ENCODE measurements at regions not wholly inside any gene's neighbourhood (a gene's known extent, or its start where the extent isn't known, plus 50 kb on each side); places are given as distances from the start of the nearest gene placed in this dataset.

GRCh38 chr5:121725450-121725849 lies 126.2 kb upstream of the FTMT start:
- TF ChIP-seq, protein P1, sequence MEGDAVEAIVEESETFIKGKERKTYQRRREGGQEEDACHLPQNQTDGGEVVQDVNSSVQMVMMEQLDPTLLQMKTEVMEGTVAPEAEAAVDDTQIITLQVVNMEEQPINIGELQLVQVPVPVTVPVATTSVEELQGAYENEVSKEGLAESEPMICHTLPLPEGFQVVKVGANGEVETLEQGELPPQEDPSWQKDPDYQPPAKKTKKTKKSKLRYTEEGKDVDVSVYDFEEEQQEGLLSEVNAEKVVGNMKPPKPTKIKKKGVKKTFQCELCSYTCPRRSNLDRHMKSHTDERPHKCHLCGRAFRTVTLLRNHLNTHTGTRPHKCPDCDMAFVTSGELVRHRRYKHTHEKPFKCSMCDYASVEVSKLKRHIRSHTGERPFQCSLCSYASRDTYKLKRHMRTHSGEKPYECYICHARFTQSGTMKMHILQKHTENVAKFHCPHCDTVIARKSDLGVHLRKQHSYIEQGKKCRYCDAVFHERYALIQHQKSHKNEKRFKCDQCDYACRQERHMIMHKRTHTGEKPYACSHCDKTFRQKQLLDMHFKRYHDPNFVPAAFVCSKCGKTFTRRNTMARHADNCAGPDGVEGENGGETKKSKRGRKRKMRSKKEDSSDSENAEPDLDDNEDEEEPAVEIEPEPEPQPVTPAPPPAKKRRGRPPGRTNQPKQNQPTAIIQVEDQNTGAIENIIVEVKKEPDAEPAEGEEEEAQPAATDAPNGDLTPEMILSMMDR (conservative IDR thresholded peaks at IDR 0.05; ENCODE audit: low read depth, low read length) = no peak
- no peak overlapping the region for H3K4me3 ChIP-seq (ENCODE audit: low read length)
- no peak for DNase-seq (ENCODE audit: low read depth)

GRCh38 chr5:121726991-121727390 lies 124.7 kb upstream of the FTMT start:
- H3K4me3 ChIP-seq (ENCODE audit: low read length) = no peak overlapping the region
- TF ChIP-seq, protein P1 (conservative IDR thresholded peaks at IDR 0.05; ENCODE audit: low read depth, low read length) = no peak
- DNase-seq (ENCODE audit: low read depth) = no peak

DNA sequence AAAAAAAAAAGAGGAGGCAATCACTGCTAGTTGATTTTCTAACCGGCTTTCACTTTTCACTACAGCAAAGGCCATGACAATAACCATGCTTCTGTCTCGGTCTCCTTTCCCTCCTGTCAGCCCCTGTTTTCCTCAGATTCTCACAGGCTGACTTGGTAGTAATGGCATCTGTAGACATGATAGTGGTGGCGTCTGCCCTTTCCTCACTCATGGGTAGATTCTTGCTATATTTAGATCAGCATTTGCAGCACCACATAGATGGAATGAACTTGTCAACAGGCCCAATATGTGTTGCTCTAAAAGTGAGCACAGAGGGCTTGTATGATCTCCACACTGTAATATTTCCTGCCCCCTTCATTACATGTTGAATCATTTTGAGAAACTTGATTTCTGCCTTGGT lies 120.3 kb upstream of the FTMT start:
- no peak for DNase-seq (ENCODE audit: low read depth)
- H3K4me3 ChIP-seq (ENCODE audit: low read length) = no peak overlapping the region
- TF ChIP-seq, protein P1 (conservative IDR thresholded peaks at IDR 0.05; ENCODE audit: low read depth, low read length) = no peak

DNA sequence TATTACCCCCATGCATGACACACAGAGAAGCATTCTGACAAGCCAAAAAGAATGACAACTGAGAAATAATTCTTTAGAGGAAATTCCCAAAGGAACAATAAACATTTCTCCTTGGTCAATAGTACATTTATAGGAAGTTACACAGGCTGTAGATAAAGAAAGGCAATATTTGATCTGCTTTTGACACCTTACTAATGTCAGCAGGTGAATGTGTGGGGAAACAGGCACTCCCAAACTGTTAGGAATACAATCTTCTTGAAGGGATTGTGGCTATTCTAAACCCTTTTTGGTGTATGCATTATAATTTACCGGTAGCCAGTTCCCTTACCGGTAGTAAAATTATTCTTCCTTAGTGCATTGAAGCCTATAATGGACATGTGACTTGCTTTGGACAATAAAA lies 116.1 kb upstream of the FTMT start:
- H3K4me3 ChIP-seq (ENCODE audit: low read length) = no peak overlapping the region
- TF ChIP-seq, protein P1 (conservative IDR thresholded peaks at IDR 0.05; ENCODE audit: low read depth, low read length) = no peak
- DNase-seq (ENCODE audit: low read depth) = no peak

DNA sequence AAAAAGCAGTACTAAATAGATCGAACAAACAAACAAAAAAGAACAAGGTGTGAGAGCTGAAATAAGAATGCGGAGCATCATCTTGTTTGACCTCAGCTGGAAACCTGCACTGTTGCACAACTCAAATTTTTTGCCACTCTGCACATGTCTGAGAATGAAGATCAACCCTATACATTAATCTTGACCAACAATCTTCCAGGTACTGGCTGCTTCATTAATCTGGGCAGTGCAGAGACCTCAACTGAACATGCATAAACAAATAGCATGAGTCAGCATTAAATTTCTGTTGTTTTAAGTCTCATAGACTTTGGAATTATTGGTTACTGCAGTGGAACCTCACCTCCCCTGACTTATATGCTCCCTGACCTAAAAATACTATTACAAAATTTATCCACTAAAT lies 114.6 kb upstream of the FTMT start:
- H3K4me3 ChIP-seq (ENCODE audit: low read length) = no peak overlapping the region
- no peak for DNase-seq (ENCODE audit: low read depth)
- TF ChIP-seq, protein P1 (conservative IDR thresholded peaks at IDR 0.05; ENCODE audit: low read depth, low read length) = no peak

DNA sequence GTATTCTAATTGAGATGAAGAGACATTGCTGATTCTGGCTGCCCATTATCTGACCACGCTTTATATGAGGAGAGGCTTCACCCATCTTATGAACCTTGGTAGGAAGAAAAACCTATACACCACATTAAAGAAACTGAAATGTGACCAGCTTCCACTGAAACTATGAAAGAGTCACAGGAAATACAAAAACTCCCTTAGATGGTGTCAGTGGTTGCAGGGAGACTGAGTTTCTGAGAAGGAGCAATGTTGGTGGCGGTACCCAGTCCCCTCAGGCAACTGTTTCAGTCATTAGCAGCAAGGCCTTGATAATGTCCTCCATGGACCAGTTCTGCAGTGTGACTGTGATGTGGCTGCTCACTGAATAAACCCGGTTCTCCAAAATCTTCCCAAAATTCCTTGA lies 110.5 kb upstream of the FTMT start:
- H3K4me3 ChIP-seq (ENCODE audit: low read length) = no peak overlapping the region
- TF ChIP-seq, protein P1 (conservative IDR thresholded peaks at IDR 0.05; ENCODE audit: low read depth, low read length) = no peak
- no peak for DNase-seq (ENCODE audit: low read depth)

DNA sequence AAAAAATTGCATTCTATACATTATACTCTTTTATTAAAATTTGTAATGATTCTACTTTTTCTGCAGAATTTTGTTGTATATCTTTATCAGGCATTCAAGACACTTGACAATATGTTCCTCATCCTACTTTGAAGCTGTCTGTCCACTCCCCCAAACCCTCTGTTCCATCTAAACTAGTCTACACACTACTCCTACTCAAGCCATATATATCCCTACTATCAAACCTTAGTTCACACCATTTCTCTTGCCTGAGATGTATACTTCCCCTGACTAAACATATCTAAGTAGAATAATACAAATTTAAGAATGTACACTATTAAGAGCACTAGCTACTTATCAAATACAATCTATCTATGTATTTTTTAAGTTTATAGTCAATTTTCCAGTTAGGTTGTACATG lies 107.1 kb upstream of the FTMT start:
- TF ChIP-seq, protein P1 (conservative IDR thresholded peaks at IDR 0.05; ENCODE audit: low read depth, low read length) = no peak

More for the DNA sequence above, 107.1 kb upstream of the FTMT start:
- no peak overlapping the region for H3K4me3 ChIP-seq (ENCODE audit: low read length)
- DNase-seq (ENCODE audit: low read depth) = no peak
